ENCODE measurements at regions not wholly inside any gene's neighbourhood (a gene's known extent, or its start where the extent isn't known, plus 50 kb on each side); places are given as distances from the start of the nearest gene placed in this dataset.

- no peak for DNase-seq (ENCODE audit: low read depth, low spot score)
Measured at GRCh38 chr2:207289295-207290018, 123.7 kb upstream of the KLF7 start.

DNA sequence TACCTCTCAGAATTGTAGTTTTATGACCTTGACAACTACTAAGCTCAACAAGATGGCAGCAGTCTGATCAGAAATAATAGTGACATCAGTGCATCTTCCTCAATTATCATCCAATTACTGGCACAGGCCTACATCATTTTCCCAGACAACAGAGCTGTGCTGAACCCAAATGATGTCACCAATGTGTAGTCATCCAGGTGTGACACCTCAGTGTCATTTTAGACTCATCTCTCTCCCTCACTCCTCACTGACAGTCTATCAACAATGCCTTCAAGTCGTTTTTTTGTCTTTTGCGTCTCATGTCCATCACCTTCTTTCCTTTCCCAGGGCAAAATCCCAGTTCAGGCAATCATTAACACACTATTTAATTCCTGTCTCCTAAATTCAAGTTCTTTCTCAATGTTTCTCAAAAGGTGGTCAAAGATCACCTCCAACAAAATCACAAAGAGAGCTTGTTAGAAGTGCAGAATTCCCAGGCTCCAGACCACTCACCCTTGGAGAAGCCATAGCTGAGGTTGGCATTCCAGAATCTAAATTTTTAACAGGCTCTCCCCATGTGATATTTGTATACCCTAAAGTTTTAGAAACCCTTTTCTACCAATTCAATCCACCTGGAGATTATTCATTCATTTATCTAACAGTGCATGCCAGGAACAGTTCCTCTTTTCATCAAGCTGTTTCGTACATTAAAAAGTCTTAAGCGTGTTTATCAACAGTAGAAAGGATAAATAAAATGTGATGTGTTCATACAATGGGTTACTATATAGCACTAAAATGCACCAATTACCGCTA lies 125.3 kb upstream of the KLF7 start:
- DNase-seq (ENCODE audit: low read depth, low spot score), result no peak

- DNase-seq (ENCODE audit: low read depth, low spot score), result no peak
Measured at GRCh38 chr2:207291625-207292252, 126.0 kb upstream of the KLF7 start.

DNA sequence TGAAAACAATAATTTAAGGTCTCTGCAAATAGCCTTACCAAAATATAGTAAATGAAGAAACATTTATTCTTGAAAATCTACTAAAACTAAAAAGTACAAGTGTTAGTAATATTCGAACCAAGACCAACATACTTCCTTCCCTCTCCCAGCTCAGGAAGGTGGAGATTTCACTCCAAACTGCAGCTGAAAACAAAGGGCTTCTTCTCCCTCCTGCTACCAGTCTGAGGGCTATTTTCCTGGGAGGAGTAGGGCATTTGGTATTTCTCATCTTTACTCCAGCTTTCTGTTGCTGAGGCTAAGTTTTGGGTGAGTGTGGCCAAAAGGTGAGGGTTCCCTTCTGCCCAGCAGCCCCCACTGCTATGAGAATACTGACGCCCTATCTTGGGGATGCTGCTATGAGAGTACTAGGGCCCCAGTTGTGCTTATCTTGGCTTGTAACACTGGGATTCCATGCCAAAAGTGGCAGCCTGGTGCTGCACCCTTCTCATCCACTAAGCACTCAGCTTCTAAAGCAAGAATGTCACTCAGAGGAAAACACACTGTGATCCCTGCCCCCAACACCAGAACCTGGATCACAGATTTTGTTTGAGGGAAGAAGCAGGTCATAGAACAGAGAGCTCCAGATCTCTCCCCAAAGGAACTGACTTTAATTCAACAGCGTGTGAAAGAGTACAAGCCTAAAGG lies 130.7 kb upstream of the KLF7 start:
- DNase-seq (ENCODE audit: low read depth, low spot score), result no peak

- DNase-seq (ENCODE audit: low read depth, low spot score), result no peak
Measured at GRCh38 chr2:207300817-207301216, 135.1 kb upstream of the KLF7 start.

GRCh38 chr2:207304761-207305160 lies 139.0 kb upstream of the KLF7 start:
- no peak for DNase-seq (ENCODE audit: low read depth, low spot score)

GRCh38 chr2:207308519-207309224 lies 142.9 kb upstream of the KLF7 start:
- no peak for DNase-seq (ENCODE audit: low read depth, low spot score)

- no peak for DNase-seq (ENCODE audit: low read depth, low spot score)
Measured at GRCh38 chr2:207311316-207312005, 145.7 kb upstream of the KLF7 start.

GRCh38 chr2:207312006-207312356 lies 146.2 kb upstream of the KLF7 start:
- DNase-seq (ENCODE audit: low read depth, low spot score), result no peak

DNA sequence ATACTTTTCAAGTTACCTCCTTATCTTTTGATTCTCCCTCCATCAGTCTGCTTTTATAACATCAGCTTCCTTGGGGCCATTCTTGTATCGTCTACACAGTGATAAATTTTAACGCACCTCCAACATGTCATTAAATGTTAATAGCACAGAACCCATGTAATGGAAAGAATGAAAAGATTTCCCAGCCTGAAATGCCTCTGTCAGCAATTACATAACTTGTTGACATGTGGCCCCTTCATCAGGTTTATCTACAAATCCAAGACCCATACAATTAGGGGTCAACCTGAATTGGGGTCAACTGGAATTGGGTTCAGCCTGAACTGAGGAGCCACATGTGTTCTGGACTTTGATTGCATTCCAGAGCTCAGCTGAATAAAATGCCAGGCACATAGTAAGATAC lies 148.2 kb upstream of the KLF7 start:
- no peak for DNase-seq (ENCODE audit: low read depth, low spot score)

DNA sequence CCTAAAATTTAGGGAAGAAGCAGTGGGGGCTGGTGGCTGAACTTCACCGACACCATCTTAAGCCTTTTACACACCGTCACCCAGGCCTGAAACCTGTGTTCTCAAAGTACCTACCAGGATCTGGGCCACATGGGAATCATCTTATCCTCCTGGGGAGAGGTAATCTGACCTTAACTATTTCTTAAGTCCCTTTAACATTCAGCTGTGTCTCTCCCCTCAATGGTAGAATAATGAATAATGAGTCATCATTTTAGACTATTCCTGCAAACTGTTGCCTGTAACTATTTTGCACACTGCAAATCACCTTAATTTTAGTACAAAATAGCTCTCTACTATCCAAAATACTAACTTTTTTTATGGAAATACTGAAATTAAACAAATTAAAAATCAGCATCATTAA lies 149.4 kb upstream of the KLF7 start:
- DNase-seq (ENCODE audit: low read depth, low spot score), result no peak

DNA sequence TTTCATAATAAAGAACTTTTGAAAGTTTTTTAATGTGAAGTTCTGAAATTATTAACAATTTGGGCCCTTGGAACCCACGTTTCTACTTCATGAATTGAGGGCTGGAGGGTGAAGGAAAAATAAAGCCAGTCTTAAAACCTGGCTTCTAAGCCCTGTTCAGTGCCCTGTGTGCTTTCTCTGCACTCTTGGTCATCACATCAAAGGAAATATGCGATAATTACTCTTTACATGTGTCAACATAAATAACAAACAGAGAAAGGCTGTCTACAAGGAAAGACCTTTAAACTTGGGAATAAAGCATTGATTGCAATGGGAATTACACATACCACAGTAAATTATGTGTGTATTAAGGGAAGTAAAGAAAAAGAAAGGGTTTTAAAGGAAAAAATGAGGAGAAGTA lies 150.7 kb upstream of the KLF7 start:
- no peak for DNase-seq (ENCODE audit: low read depth, low spot score)

- no peak for DNase-seq (ENCODE audit: low read depth, low spot score)
Measured at GRCh38 chr2:207316906-207317305, 151.2 kb upstream of the KLF7 start.

DNA sequence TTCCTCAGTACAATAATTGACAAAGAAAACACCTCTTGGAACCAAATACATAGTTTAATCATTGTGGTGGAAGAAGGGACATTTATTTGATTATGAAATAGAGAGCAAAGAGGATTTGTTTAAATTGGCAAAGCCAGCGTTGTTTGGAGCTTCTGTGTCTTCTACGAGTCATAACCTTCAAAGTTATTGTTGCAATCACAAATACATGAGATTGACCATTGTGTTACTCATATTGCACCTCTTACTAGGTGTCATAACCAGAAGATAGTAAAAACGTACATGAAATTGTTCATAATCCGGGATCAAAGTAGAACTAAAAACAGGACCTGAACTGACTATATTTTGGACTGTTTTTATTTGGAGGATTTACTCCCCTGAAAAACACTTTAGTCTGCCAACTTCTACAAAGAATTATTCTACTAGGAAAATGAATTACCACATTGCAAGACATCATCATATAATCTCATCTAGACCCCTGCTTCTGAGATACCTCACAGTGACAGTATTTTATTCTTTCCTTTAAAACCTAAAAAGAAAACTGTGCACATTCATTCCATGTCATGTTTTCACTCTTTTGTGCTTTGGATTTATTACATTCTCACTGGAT lies 151.7 kb upstream of the KLF7 start:
- DNase-seq (ENCODE audit: low read depth, low spot score), result no peak

- DNase-seq (ENCODE audit: low read depth, low spot score), result no peak
Measured at GRCh38 chr2:207318181-207318628, 152.5 kb upstream of the KLF7 start.

DNA sequence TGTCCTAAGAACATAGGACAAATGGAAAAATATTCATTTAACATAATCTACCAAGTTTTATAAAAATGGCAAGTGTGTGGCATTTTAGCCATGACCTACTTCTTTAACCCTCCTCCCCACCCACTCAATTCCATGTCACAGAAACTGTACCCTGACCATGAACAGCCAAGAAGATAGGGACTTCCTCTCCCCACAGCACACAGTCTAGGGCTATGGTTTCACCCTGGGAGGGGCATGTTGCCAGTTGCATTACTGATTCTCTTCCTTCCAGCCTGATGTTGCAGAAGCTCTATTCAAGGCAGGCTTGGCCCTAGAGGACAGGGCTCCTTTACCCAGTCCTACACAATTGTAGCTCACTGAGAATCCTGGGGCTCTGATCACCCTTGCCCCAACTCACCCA lies 153.6 kb upstream of the KLF7 start:
- no peak for DNase-seq (ENCODE audit: low read depth, low spot score)

DNA sequence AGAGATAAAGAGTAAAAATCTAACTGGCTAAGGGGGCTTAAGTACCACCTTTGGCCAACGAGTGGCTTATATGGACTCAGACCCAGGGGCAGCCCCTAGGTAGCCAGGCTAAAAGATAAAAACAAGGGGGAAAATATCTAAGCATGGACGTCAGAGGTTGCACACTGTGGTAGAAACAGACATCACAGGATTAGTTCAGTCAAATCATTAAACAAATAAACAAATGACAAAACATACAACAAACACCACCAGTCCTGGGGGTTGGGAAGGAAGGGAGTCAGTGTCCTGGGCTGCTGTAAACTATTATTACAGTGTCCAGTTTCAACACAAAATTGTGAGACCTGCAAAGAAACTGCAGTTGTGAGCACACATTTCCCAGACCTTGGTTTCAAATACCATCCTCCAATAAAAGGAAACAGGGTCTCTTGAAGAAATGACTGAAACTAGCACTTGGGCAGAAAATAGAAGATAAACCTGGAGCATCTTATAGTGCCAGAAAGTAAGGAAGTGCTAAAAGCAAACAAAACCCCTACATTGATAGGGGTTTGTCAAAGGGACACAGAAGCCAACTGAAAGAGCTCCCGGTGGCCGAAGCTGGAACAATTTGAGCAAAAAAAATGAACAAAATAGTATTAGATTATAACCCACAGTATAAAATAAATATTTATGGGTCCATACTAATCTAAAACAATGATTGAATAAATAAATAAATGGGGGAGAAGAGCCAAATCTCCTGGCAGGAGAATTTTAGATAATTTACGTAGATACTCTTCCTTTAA lies 154.8 kb upstream of the KLF7 start:
- no peak for DNase-seq (ENCODE audit: low read depth, low spot score)

DNA sequence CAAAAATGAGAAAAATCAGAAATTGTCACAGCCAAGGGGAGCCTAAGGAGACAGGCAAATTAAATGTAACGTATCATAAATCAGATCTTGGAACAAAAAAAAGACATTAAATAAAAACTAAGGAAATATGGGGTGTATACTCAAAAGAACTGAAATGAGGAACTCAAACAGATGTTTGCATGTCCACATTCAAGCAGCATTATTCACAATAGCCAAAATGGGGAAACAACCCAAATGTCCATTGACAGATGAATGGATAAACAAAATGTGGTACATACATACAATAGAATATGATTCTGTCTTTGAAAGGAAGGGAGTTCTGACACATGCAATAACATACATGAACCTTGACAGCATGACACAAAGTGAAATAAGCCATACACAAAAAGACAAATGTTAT lies 155.8 kb upstream of the KLF7 start:
- no peak for DNase-seq (ENCODE audit: low read depth, low spot score)

DNA sequence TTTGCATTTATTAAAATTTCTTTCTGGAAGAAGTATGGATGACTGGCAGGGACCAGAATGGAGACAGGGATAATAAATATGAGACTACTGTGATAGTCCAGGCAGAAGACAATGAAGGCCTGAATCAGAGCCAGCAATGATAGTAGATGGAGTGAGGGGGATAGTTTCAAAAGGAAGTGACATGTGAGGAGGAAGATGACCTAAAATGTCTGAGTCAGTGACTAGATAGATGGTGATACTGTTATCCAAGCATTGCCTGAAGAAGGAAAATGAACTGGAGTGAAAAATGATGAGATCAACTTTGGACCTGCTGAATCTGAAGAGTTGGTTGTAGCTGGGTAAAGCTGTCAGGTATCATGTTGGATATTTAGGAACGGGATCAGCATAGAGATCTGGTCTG lies 158.3 kb upstream of the KLF7 start:
- DNase-seq (ENCODE audit: low read depth, low spot score), result no peak

GRCh38 chr2:207327513-207327912 lies 161.8 kb upstream of the KLF7 start:
- DNase-seq (ENCODE audit: low read depth, low spot score), result no peak
